ENCODE measurements at regions not wholly inside any gene's neighbourhood (a gene's known extent, or its start where the extent isn't known, plus 50 kb on each side); places are given as distances from the start of the nearest gene placed in this dataset.

- H3K4me1 ChIP-seq (ENCODE audit: control insufficient read depth, insufficient read depth, low read length), result no peaks in the 10 kb centered on the region
- peaks cover under 1% of the 10 kb centered on the region; the same call in 1 of the 2 replicates for H3K9me3 ChIP-seq (ENCODE audit: control insufficient read depth, insufficient read depth, low read length)
- no peaks in the 10 kb centered on the region for H3K27me3 ChIP-seq (ENCODE audit: control insufficient read depth, insufficient read depth, low read length)
- H3K9ac ChIP-seq (ENCODE audit: low read depth, low read length), result no peak overlapping the region
- no peaks in the 10 kb centered on the region for H3K36me3 ChIP-seq (ENCODE audit: control insufficient read depth, insufficient read depth, low read length)
- H3K27ac ChIP-seq (ENCODE audit: low read depth, low read length), result no peak overlapping the region
- H3K4me3 ChIP-seq (ENCODE audit: low read depth, low read length), result no peak overlapping the region
These were observed 581.1 kb upstream of the SEMA6D start for GRCh38 chr15:47136236-47136635.

- H3K4me3 ChIP-seq (ENCODE audit: low read depth, low read length), result no peak overlapping the region
- no peaks in the 10 kb centered on the region for H3K27me3 ChIP-seq (ENCODE audit: control insufficient read depth, insufficient read depth, low read length)
These were observed 577.3 kb upstream of the SEMA6D start for GRCh38 chr15:47139965-47140364.

GRCh38 chr15:47157827-47158226 is 559.5 kb upstream of the SEMA6D start:
- no peak overlapping the region for H3K4me3 ChIP-seq (ENCODE audit: low read depth, low read length)
- H3K9me3 ChIP-seq (ENCODE audit: control insufficient read depth, insufficient read depth, low read length), result no peaks in the 10 kb centered on the region
- H3K36me3 ChIP-seq (ENCODE audit: control insufficient read depth, insufficient read depth, low read length), result no peaks in the 10 kb centered on the region
- H3K4me1 ChIP-seq (ENCODE audit: control insufficient read depth, insufficient read depth, low read length), result peaks cover 4% of the 10 kb centered on the region; the same call in 1 of the 2 replicates
- no peak overlapping the region for H3K27ac ChIP-seq (ENCODE audit: low read depth, low read length)
- no peaks in the 10 kb centered on the region for H3K27me3 ChIP-seq (ENCODE audit: control insufficient read depth, insufficient read depth, low read length)
- no peak overlapping the region for H3K9ac ChIP-seq (ENCODE audit: low read depth, low read length)

More at GRCh38 chr15:47139965-47140364, 577.3 kb upstream of the SEMA6D start:
- H3K9me3 ChIP-seq (ENCODE audit: control insufficient read depth, insufficient read depth, low read length), result no peaks in the 10 kb centered on the region
- no peaks in the 10 kb centered on the region for H3K4me1 ChIP-seq (ENCODE audit: control insufficient read depth, insufficient read depth, low read length)
- H3K27ac ChIP-seq (ENCODE audit: low read depth, low read length), result no peak overlapping the region
- H3K9ac ChIP-seq (ENCODE audit: low read depth, low read length), result no peak overlapping the region
- no peaks in the 10 kb centered on the region for H3K36me3 ChIP-seq (ENCODE audit: control insufficient read depth, insufficient read depth, low read length)

- Histone ChIP-seq H3K27ac (ENCODE audit: low read depth, low read length) (no peak overlapping the region), H3K4me3 (ENCODE audit: low read depth, low read length) (no peak overlapping the region), H3K27me3 (ENCODE audit: control insufficient read depth, insufficient read depth, low read length) (no peaks in the 10 kb centered on the region), H3K9me3 (ENCODE audit: control insufficient read depth, insufficient read depth, low read length) (no peaks in the 10 kb centered on the region), H3K9ac (ENCODE audit: low read depth, low read length) (no peak overlapping the region), H3K36me3 (ENCODE audit: control insufficient read depth, insufficient read depth, low read length) (no peaks in the 10 kb centered on the region), H3K4me1 (ENCODE audit: control insufficient read depth, insufficient read depth, low read length) (peaks cover 4% of the 10 kb centered on the region; the same call in 1 of the 2 replicates)
These were observed 558.7 kb upstream of the SEMA6D start for GRCh38 chr15:47158573-47158972.

DNA sequence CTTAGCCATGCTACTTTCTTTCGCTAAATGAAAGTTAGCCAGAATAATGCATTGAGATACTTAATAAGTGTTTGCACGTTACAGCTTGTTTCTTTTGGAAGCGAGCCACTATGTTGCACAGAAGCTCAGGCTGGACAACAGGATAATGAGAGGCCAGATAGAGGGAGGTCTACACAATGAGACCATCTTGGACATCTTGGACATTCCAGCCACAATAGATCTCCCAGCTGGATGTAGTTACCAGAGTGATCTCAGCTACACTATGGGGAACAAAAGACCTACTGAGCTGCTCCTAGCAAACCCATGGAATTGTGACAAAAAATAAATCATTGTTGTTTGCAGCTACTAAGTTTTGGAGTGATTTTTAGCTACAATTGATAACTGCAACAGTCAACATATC is 540.1 kb upstream of the SEMA6D start:
- no peaks in the 10 kb centered on the region for H3K36me3 ChIP-seq (ENCODE audit: control insufficient read depth, insufficient read depth, low read length)
- H3K27me3 ChIP-seq (ENCODE audit: control insufficient read depth, insufficient read depth, low read length), result peaks cover 8% of the 10 kb centered on the region
- no peak overlapping the region for H3K27ac ChIP-seq (ENCODE audit: low read depth, low read length)
- no peaks in the 10 kb centered on the region for H3K9me3 ChIP-seq (ENCODE audit: control insufficient read depth, insufficient read depth, low read length)
- H3K4me3 ChIP-seq (ENCODE audit: low read depth, low read length), result no peak overlapping the region
- no peaks in the 10 kb centered on the region for H3K4me1 ChIP-seq (ENCODE audit: control insufficient read depth, insufficient read depth, low read length)
- no peak overlapping the region for H3K9ac ChIP-seq (ENCODE audit: low read depth, low read length)

DNA sequence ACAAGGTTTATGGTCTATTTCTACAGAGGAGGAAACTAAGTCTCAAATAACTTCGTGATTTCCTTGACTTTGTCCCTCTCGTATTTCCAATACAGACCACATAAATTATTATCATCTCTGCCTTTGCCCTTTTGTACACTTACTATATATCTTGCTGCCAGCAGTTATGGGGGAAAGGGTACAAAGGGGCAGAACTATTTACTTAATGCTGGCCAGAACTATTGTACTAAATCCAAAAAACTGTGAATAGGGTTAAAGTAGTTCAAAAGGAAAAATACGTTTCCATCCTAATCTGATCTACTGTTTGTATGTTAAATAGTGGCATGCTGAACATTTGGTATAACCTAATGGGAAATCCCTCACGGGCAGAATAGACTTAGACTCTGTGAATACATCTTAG is 537.3 kb upstream of the SEMA6D start:
- H3K4me1 ChIP-seq (ENCODE audit: control insufficient read depth, insufficient read depth, low read length), result peaks cover 8% of the 10 kb centered on the region
- no peak overlapping the region for H3K4me3 ChIP-seq (ENCODE audit: low read depth, low read length)
- H3K27me3 ChIP-seq (ENCODE audit: control insufficient read depth, insufficient read depth, low read length), result peaks cover 36% of the 10 kb centered on the region
- H3K27ac ChIP-seq (ENCODE audit: low read depth, low read length), result no peak overlapping the region
- no peaks in the 10 kb centered on the region for H3K9me3 ChIP-seq (ENCODE audit: control insufficient read depth, insufficient read depth, low read length)
- no peak overlapping the region for H3K9ac ChIP-seq (ENCODE audit: low read depth, low read length)
- no peaks in the 10 kb centered on the region for H3K36me3 ChIP-seq (ENCODE audit: control insufficient read depth, insufficient read depth, low read length)

DNA sequence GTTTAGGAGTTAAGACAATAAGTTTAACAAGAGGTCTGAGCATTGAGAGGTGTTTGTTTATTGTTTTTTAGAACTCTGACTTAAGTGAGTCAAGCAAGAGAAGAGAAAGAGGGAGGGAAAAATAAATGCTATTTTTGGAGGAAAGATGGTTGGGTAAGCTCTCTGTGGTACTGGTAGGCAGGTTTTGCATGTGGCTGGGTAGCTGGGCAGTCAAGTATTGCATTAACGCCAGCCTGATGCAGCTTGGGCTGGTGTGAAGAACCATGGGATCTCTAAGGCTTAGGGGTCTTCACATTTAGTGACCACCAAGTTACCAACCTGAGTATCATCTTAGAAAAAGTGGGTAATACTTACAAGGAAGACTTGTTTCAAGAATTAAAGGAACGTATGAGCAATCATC is 534.5 kb upstream of the SEMA6D start:
- no peak overlapping the region for H3K27ac ChIP-seq (ENCODE audit: low read depth, low read length)
- H3K4me3 ChIP-seq (ENCODE audit: low read depth, low read length), result no peak overlapping the region
- H3K27me3 ChIP-seq (ENCODE audit: control insufficient read depth, insufficient read depth, low read length), result peaks cover 64% of the 10 kb centered on the region
- no peaks in the 10 kb centered on the region for H3K36me3 ChIP-seq (ENCODE audit: control insufficient read depth, insufficient read depth, low read length)
- no peak overlapping the region for H3K9ac ChIP-seq (ENCODE audit: low read depth, low read length)
- no peaks in the 10 kb centered on the region for H3K9me3 ChIP-seq (ENCODE audit: control insufficient read depth, insufficient read depth, low read length)
- peaks cover 22% of the 10 kb centered on the region for H3K4me1 ChIP-seq (ENCODE audit: control insufficient read depth, insufficient read depth, low read length)

DNA sequence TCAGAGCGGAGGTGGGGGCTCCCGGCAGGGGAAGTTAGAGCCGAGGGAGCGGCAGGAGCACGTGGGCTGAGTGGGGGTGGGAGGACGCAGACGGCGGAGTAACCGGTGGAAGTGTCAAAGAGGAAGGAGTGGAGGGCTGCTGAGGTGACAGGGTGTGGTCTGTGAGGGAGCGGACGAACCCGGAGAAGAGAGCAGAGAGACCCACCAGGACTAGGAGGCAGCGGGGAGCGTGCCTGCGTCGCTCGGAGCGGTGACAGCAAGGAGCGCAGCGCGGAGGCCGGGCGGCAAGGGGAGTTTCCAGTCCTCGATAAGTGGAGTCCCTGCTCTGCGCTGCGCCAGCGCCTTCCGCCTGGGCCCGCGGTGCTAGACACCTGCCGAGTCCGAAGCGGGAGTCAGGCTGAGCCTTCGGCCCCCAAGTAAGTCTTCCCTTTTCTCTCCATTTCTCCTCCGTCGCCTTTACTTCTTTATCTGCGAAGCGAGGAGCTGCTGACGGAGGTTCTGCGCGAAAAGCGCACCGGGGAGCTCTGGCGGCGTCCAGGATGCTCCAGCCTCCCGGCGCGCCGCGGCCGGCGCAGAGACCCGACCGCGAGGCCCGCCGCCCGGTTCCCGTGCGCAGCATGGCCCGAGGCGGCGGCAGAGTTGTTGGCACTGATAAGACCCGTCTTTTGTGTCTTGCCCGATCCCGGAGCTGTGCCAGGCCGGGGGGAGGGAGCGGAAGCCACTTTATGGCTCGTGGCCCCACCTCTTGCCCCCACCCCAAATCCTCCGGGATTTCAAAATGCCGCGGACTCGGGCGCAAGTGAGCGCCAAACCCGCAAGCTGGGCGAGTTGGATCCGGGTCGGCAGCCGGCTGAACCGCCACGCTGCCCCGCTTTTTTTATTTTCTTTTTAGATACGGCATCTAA is 533.0 kb upstream of the SEMA6D start:
- H3K4me1 ChIP-seq (ENCODE audit: control insufficient read depth, insufficient read depth, low read length), result peaks cover 35% of the 10 kb centered on the region
- peak overlapping the region; percentile 64 for H3K4me3 ChIP-seq (ENCODE audit: low read depth, low read length)
- no peak overlapping the region for H3K27ac ChIP-seq (ENCODE audit: low read depth, low read length)
- peak overlapping the region; percentile 2; the same call in 1 of the 2 replicates for H3K9ac ChIP-seq (ENCODE audit: low read depth, low read length)
- no peaks in the 10 kb centered on the region for H3K36me3 ChIP-seq (ENCODE audit: control insufficient read depth, insufficient read depth, low read length)
- H3K27me3 ChIP-seq (ENCODE audit: control insufficient read depth, insufficient read depth, low read length), result peaks cover 75% of the 10 kb centered on the region
- no peaks in the 10 kb centered on the region for H3K9me3 ChIP-seq (ENCODE audit: control insufficient read depth, insufficient read depth, low read length)

DNA sequence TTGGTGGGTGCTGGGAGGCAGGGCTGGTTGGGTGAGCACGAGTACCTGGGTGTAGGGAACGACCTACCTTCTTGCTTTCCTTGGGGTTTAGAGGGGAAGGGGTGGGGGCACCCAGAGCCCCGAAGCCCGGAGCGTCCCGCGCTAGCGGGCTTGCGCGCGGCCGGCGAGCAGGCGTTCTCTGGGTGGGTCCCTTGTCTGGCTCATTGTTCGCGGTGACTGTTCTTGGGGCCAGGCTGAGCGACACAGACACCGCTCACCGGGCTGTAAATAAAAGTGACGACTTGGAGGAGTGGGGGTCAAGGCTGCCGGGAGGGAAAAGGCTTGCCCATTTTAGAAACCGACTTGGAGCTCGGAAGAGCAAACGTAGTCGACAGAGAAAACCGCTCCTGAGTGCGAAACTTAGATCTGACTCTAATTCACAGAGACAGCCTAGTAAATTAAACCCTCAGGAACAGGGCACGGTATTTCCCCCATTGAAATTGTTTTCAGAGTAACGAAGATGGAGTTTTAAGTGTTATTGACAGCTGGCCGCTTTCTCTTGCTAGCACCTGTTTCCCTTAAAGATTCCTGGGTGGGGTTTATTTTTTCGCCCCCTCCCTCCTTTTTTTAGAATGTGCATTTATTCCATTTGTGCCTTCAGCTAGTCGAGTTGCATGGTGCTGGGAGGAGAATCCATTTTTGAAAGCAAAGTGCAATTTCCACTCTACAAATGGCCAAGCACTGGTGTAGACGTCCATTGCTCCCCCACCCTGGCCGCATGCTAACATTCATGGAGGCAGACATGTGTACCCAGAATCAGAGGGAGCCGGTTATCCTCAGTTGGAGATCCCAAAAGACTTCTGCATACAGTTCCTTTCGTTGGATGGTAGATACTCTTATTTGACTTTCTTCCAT is 532.1 kb upstream of the SEMA6D start:
- Histone ChIP-seq H3K27me3 (ENCODE audit: control insufficient read depth, insufficient read depth, low read length) (peaks cover 84% of the 10 kb centered on the region), H3K4me3 (ENCODE audit: low read depth, low read length) (peak overlapping the region; percentile 64), H3K9ac (ENCODE audit: low read depth, low read length) (peak overlapping the region; percentile 2; the same call in 1 of the 2 replicates)

GRCh38 chr15:47186075-47186474 is 531.2 kb upstream of the SEMA6D start:
- Histone ChIP-seq H3K9me3 (ENCODE audit: control insufficient read depth, insufficient read depth, low read length) (no peaks in the 10 kb centered on the region), H3K36me3 (ENCODE audit: control insufficient read depth, insufficient read depth, low read length) (no peaks in the 10 kb centered on the region), H3K9ac (ENCODE audit: low read depth, low read length) (no peak overlapping the region), H3K4me3 (ENCODE audit: low read depth, low read length) (no peak overlapping the region), H3K27me3 (ENCODE audit: control insufficient read depth, insufficient read depth, low read length) (peaks cover 93% of the 10 kb centered on the region), H3K4me1 (ENCODE audit: control insufficient read depth, insufficient read depth, low read length) (peaks cover 47% of the 10 kb centered on the region), H3K27ac (ENCODE audit: low read depth, low read length) (no peak overlapping the region)

More for the DNA sequence above, 532.1 kb upstream of the SEMA6D start:
- Histone ChIP-seq H3K27ac (ENCODE audit: low read depth, low read length) (no peak overlapping the region), H3K36me3 (ENCODE audit: control insufficient read depth, insufficient read depth, low read length) (no peaks in the 10 kb centered on the region), H3K4me1 (ENCODE audit: control insufficient read depth, insufficient read depth, low read length) (peaks cover 44% of the 10 kb centered on the region), H3K9me3 (ENCODE audit: control insufficient read depth, insufficient read depth, low read length) (no peaks in the 10 kb centered on the region)
